SK-N-SH (cell line): ENCODE measurements at regions not wholly inside any gene's neighbourhood (a gene's known extent, or its start where the extent isn't known, plus 50 kb on each side); places are given as distances from the start of the nearest gene placed in this dataset.

Experiments
- CTCF ChIP-seq: fragments of 200-600 bp; sonication (generic); IDR thresholded peaks from 2 replicates; pipeline ENCODE4 v1.6.1; 2017; ENCODE audit warnings: antibody characterized with exemption, mild to moderate bottlenecking, moderate library complexity
- FOXM1 ChIP-seq: IDR thresholded peaks from 2 replicates; pipeline ENCODE4 v1.4.0; 2012; ENCODE audit warnings: low read depth, mild to moderate bottlenecking
- RFX5 ChIP-seq: IDR thresholded peaks from 2 replicates; pipeline ENCODE4 v1.6.1; 2012; ENCODE audit warnings: mild to moderate bottlenecking, improper control_type of control experiment, low read length

DNA sequence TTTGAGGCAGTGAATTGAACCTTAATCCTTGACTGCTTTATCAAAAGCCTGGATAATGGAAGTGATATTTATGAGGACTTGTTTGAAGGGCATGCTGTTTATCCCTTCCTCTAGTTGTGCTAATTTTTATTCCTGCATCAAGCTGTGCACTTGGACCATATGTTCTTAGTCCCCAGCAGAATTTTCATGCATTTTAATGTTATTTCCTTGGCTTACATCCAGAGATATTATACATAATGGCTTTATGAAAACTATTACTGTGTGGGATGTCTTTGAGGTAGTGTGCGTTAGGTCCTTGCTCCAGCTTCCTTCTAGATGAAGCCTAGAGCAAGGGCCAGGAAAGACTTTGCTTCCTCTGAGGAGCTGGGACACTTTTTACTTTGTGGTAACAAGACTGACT, 378.4 kb downstream of the LPIN1 start:
- no peak for TF ChIP-seq CTCF
- TF ChIP-seq FOXM1: no peak
- TF ChIP-seq RFX5: no peak
